Endometrium (tissue), 2 donors: ENCODE measurements at regions not wholly inside any gene's neighbourhood (a gene's known extent, or its start where the extent isn't known, plus 50 kb on each side); places are given as distances from the start of the nearest gene placed in this dataset.
"Not testable (repeated sequence)": the region's sequence is repeated elsewhere in the genome, so short reads cannot be mapped to it uniquely, and the experiment has no call there.

Source experiments
- FAIRE-seq: peaks from 2 replicates; lab custom pipeline; 2012; peaks lifted over from hg19 to GRCh38; lab: Jason Lieb, UNC
- donor health status: control.
- donor health status: control.

GRCh38 chr2:595141-595815, 81.9 kb downstream of the TMEM18 start:
- no peak for FAIRE-seq

- no peak for FAIRE-seq
Measured at GRCh38 chr2:594297-594949, 82.8 kb downstream of the TMEM18 start.

GRCh38 chr2:593356-594026, 83.7 kb downstream of the TMEM18 start:
- no peak for FAIRE-seq

- FAIRE-seq, result no peak
Measured at GRCh38 chr2:592737-593136, 84.5 kb downstream of the TMEM18 start.

- FAIRE-seq, result no peak
Measured at GRCh38 chr2:590214-591175, 86.7 kb downstream of the TMEM18 start.

- FAIRE-seq, result no peak
Measured at GRCh38 chr2:589281-590130, 87.7 kb downstream of the TMEM18 start.

GRCh38 chr2:588074-588645, 89.0 kb downstream of the TMEM18 start:
- FAIRE-seq, result no peak

GRCh38 chr2:587087-587960, 89.9 kb downstream of the TMEM18 start:
- FAIRE-seq, result no peak

- FAIRE-seq, result no peak
Measured at GRCh38 chr2:586641-587076, 90.5 kb downstream of the TMEM18 start.

- no peak for FAIRE-seq
Measured at GRCh38 chr2:584863-585823, 92.1 kb downstream of the TMEM18 start.

GRCh38 chr2:583666-584065, 93.5 kb downstream of the TMEM18 start:
- FAIRE-seq, result no peak

GRCh38 chr2:582792-583528, 94.2 kb downstream of the TMEM18 start:
- no peak for FAIRE-seq

GRCh38 chr2:582289-582688, 94.9 kb downstream of the TMEM18 start:
- FAIRE-seq, result not testable (repeated sequence)

- FAIRE-seq, result no peak
Measured at GRCh38 chr2:579961-580360, 97.2 kb downstream of the TMEM18 start.

- no peak for FAIRE-seq
Measured at GRCh38 chr2:579351-579886, 97.8 kb downstream of the TMEM18 start.

- no peak for FAIRE-seq
Measured at GRCh38 chr2:576292-576691, 100.9 kb downstream of the TMEM18 start.

GRCh38 chr2:575727-576236, 101.4 kb downstream of the TMEM18 start:
- no peak for FAIRE-seq
